K562 (cell line): ENCODE measurements at regions not wholly inside any gene's neighbourhood (a gene's known extent, or its start where the extent isn't known, plus 50 kb on each side); places are given as distances from the start of the nearest gene placed in this dataset.

Experiments used
- CC2D1A ChIP-seq: fragments of 450-650 bp; IDR thresholded peaks from 2 replicates; pipeline ENCODE4 v1.6.1; 2017; ENCODE audit warnings: mild to moderate bottlenecking
- EGR1 ChIP-seq: fragments of 450-650 bp; conservative IDR thresholded peaks from 2 replicates; pipeline ENCODE4 v1.6.1; 2017; ENCODE audit warnings: mild to moderate bottlenecking
- EP300 ChIP-seq: IDR thresholded peaks from 2 replicates; pipeline ENCODE4 v1.6.1; 2012; ENCODE audit warnings: low read length, improper control_type of control experiment
- FOSL1 ChIP-seq: fragments of 200-800 bp; sonication (Bioruptor generic); conservative IDR thresholded peaks from 2 replicates; pipeline ENCODE4 v1.6.1; 2016; ENCODE audit warnings: missing genetic modification characterization, missing compliant biosample characterization
- JUND ChIP-seq, 2 experiments: IDR thresholded peaks; 2 replicates in 1 of 2; 3 replicates in 1 of 2; pipeline ENCODE4 v1.6.1; 2011; ENCODE audit warnings: borderline replicate concordance in 2 of 2, low read depth in 2 of 2, low read length in 2 of 2, improper control_type of control experiment in 1 of 2, missing biosample characterization in 1 of 2, missing genetic modification characterization in 1 of 2, missing genetic modification reagents in 1 of 2
- MYC ChIP-seq, 2 experiments: fragments of 250-450 bp in 1 of 2; sonication (Bioruptor Pico) in 1 of 2; IDR thresholded peaks; 2 replicates each; pipeline versions ENCODE4 v1.5.1 to v1.6.1; 2012 to 2021; ENCODE audit warnings: low read depth in 2 of 2, borderline replicate concordance in 1 of 2, improper control_type of control experiment in 1 of 2, low read length in 1 of 2, mild to moderate bottlenecking in 1 of 2, moderate library complexity in 1 of 2
- NFATC3 ChIP-seq: fragments of 450-650 bp; IDR thresholded peaks from 2 replicates; pipeline ENCODE4 v1.6.1; 2017; ENCODE audit warnings: mild to moderate bottlenecking
- NFXL1 ChIP-seq: fragments of 450-650 bp; formaldehyde crosslinking; IDR thresholded peaks from 2 replicates; pipeline ENCODE4 v1.4.0; 2021; ENCODE audit warnings: mild to moderate bottlenecking
- TAF1 ChIP-seq: IDR thresholded peaks from 2 replicates; pipeline ENCODE4 v1.6.1; 2011; ENCODE audit warnings: mild to moderate bottlenecking, low read length, moderate library complexity; ENCODE audit not compliant: insufficient read depth, control insufficient read depth, severe bottlenecking; ENCODE audit errors: extremely low read depth
- YY1 ChIP-seq, 3 experiments: IDR thresholded peaks; 2 replicates each; pipeline ENCODE4 v1.6.1; 2011; ENCODE audit warnings: low read length in 2 of 3, mild to moderate bottlenecking in 2 of 3, moderate library complexity in 2 of 3, borderline replicate concordance in 1 of 3, control low read depth in 1 of 3, low read depth in 1 of 3; ENCODE audit not compliant: insufficient read depth in 3 of 3, insufficient replicate concordance in 2 of 3, control insufficient read depth in 1 of 3, insufficient read length in 1 of 3; ENCODE audit errors: extremely low read depth in 1 of 3
- ZNF79 ChIP-seq: fragments of 250-450 bp; sonication (Bioruptor Pico); IDR thresholded peaks from 2 replicates; pipeline ENCODE4 v1.4.0; 2020; ENCODE audit warnings: low read depth, mild to moderate bottlenecking, moderate library complexity
- TF ChIP-seq, protein P1 (sequence below), 3 experiments: IDR thresholded peaks in 2 of 3; conservative IDR thresholded peaks in 1 of 3; 2 replicates each; pipeline ENCODE4 v1.5.1; 2011 to 2012; ENCODE audit warnings: low read length in 3 of 3, mild to moderate bottlenecking in 3 of 3, control low read depth in 2 of 3, improper control_type of control experiment in 1 of 3, inconsistent platforms in 1 of 3, low read depth in 1 of 3, mixed read lengths in 1 of 3, moderate library complexity in 1 of 3; ENCODE audit not compliant: insufficient read depth in 2 of 3
- TF ChIP-seq, protein P2 (sequence below), 2 experiments: fragments of 200-800 bp in 1 of 2; sonication (Bioruptor generic) in 1 of 2; sonication (generic) in 1 of 2; formaldehyde crosslinking in 1 of 2; IDR thresholded peaks in 1 of 2; conservative IDR thresholded peaks in 1 of 2; 2 replicates each; pipeline versions ENCODE4 v1.5.0 to v1.6.1; 2016 to 2020; ENCODE audit warnings: missing compliant biosample characterization in 1 of 2, missing genetic modification characterization in 1 of 2, missing genetic modification reagents in 1 of 2
- TF ChIP-seq, protein P3 (sequence below): conservative IDR thresholded peaks from 2 replicates; pipeline ENCODE4 v1.6.1; 2011; ENCODE audit warnings: low read depth, mild to moderate bottlenecking, low read length; ENCODE audit not compliant: control insufficient read depth

DNA sequence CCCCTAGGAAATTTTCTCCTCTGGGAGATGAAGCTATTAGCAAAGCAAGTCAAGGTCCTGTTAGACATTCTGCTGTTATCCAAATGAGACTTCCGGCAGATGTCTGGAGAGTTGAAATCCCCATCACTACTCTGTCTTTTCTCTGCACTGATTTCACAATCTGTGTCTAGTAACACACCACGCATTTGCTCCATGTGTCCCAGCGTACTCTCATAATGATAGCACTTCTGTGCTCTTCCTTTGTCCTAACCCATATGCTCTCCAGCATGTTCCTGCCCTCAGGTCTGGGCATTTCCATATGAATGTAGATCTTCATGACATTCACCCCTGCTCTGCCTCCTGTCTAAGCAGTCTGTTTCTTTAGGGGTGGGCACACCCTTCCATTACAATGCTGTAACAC, 1949.0 kb upstream of the WWC1 start:
- TF ChIP-seq YY1 (IDR thresholded peaks at IDR 0.05; ENCODE audit: borderline replicate concordance in 1 of 3, control insufficient read depth in 1 of 3, extremely low read depth in 1 of 3, insufficient read depth in 3 of 3, insufficient read length in 1 of 3, insufficient replicate concordance in 2 of 3, low read depth in 1 of 3, low read length in 2 of 3) = no peak
- TF ChIP-seq, protein P1, sequence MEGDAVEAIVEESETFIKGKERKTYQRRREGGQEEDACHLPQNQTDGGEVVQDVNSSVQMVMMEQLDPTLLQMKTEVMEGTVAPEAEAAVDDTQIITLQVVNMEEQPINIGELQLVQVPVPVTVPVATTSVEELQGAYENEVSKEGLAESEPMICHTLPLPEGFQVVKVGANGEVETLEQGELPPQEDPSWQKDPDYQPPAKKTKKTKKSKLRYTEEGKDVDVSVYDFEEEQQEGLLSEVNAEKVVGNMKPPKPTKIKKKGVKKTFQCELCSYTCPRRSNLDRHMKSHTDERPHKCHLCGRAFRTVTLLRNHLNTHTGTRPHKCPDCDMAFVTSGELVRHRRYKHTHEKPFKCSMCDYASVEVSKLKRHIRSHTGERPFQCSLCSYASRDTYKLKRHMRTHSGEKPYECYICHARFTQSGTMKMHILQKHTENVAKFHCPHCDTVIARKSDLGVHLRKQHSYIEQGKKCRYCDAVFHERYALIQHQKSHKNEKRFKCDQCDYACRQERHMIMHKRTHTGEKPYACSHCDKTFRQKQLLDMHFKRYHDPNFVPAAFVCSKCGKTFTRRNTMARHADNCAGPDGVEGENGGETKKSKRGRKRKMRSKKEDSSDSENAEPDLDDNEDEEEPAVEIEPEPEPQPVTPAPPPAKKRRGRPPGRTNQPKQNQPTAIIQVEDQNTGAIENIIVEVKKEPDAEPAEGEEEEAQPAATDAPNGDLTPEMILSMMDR (IDR thresholded peaks at IDR 0.05 in 2 of 3, conservative IDR thresholded peaks at IDR 0.05 in 1 of 3; ENCODE audit: insufficient read depth in 2 of 3, low read depth in 1 of 3, low read length in 3 of 3) = no peak
- TF ChIP-seq TAF1 = no peak
- no peak for TF ChIP-seq NFATC3
- no peak for TF ChIP-seq NFXL1 (CRISPR knock-in tag)
- no peak for TF ChIP-seq ZNF79 (CRISPR knock-in tag)
- TF ChIP-seq JUND (IDR thresholded peaks at IDR 0.05; ENCODE audit: borderline replicate concordance, low read depth, low read length) = no peak
- TF ChIP-seq JUND (tag; IDR thresholded peaks at IDR 0.05; ENCODE audit: borderline replicate concordance, low read depth, low read length) = no peak
- no peak for TF ChIP-seq EP300
- TF ChIP-seq MYC (IDR thresholded peaks at IDR 0.05; ENCODE audit: low read depth, low read length) = no peak
- TF ChIP-seq MYC (CRISPR knock-in tag; IDR thresholded peaks at IDR 0.05; ENCODE audit: borderline replicate concordance, low read depth) = no peak
- TF ChIP-seq, protein P2, sequence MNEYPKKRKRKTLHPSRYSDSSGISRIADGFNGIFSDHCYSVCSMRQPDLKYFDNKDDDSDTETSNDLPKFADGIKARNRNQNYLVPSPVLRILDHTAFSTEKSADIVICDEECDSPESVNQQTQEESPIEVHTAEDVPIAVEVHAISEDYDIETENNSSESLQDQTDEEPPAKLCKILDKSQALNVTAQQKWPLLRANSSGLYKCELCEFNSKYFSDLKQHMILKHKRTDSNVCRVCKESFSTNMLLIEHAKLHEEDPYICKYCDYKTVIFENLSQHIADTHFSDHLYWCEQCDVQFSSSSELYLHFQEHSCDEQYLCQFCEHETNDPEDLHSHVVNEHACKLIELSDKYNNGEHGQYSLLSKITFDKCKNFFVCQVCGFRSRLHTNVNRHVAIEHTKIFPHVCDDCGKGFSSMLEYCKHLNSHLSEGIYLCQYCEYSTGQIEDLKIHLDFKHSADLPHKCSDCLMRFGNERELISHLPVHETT (CRISPR knock-in tag; conservative IDR thresholded peaks at IDR 0.05 in 1 of 2, IDR thresholded peaks at IDR 0.05 in 1 of 2) = no peak
- no peak for TF ChIP-seq FOSL1
- TF ChIP-seq, protein P3, sequence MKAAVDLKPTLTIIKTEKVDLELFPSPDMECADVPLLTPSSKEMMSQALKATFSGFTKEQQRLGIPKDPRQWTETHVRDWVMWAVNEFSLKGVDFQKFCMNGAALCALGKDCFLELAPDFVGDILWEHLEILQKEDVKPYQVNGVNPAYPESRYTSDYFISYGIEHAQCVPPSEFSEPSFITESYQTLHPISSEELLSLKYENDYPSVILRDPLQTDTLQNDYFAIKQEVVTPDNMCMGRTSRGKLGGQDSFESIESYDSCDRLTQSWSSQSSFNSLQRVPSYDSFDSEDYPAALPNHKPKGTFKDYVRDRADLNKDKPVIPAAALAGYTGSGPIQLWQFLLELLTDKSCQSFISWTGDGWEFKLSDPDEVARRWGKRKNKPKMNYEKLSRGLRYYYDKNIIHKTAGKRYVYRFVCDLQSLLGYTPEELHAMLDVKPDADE = no peak
- TF ChIP-seq CC2D1A = no peak
- no peak for TF ChIP-seq EGR1
